GM12878 (cell line): ENCODE measurements at regions not wholly inside any gene's neighbourhood (a gene's known extent, or its start where the extent isn't known, plus 50 kb on each side); places are given as distances from the start of the nearest gene placed in this dataset.

Experiments
- ATAC-seq: fragments of 200-7000 bp; cut with Tn5 transposase; 3 replicates; pipeline ENCODE4 v1.9.1; 2020; ENCODE audit warnings: mild to moderate bottlenecking, moderate library complexity
- BruUV-seq: library from RNA; stranded (reverse); fragments of 400-500 nt; replicated peaks from 2 replicates; lab custom pipeline; 2021; lab: Mats Ljungman, UMichigan
- CTCF ChIA-PET: fragments of 300-600 bp; sonication (Branson Sonifier 250); formaldehyde crosslinking; extraction: SDS; loops from one replicate; lab custom pipeline; 2021; ENCODE audit warnings: inconsistent platforms; lab: Yijun Ruan, JAX
- POLR2A ChIA-PET: fragments of 350-600 bp; formaldehyde crosslinking; extraction: SDS; loops from one replicate; lab custom pipeline; 2021; ENCODE audit warnings: inconsistent platforms; lab: Charles Lee
- RAD21 ChIA-PET: fragments of 300-600 bp; sonication (Branson Sonifier 250); formaldehyde crosslinking; loops from one replicate; lab custom pipeline; 2023; ENCODE audit warnings: antibody characterized with exemption; ENCODE audit not compliant: unreplicated experiment; lab: Charles Lee
- SMC1A ChIA-PET: fragments of 300-600 bp; sonication (Branson Sonifier 250); formaldehyde crosslinking; loops from one replicate; lab custom pipeline; 2023; ENCODE audit not compliant: unreplicated experiment, uncharacterized antibody; lab: Charles Lee
- DNase-seq: peaks from one replicate; pipeline ENCODE4 v3.0.0-alpha.2; 2011; ENCODE audit warnings: low read depth, low spot score
- FAIRE-seq: peaks from 3 replicates; lab custom pipeline; 2011; peaks lifted over from hg19 to GRCh38; lab: Jason Lieb, UNC
- H2AFZ ChIP-seq: 2 replicates; pipeline ENCODE4 v1.6.0; 2011; ENCODE audit warnings: low read depth, low read length, control low read depth; ENCODE audit not compliant: control insufficient read depth
- H3K27ac ChIP-seq: 2 replicates; pipeline ENCODE4 v1.5.1; 2011; ENCODE audit warnings: control low read depth; ENCODE audit not compliant: control insufficient read depth, insufficient read depth
- H3K27me3 ChIP-seq, 2 experiments: replicated peaks in 1 of 2; 2 replicates each; pipeline versions ENCODE4 v1.6.0 to v1.6.1; 2011; ENCODE audit warnings: low read length in 1 of 2; ENCODE audit not compliant: control insufficient read depth in 2 of 2, insufficient read depth in 2 of 2
- H3K36me3 ChIP-seq, 2 experiments: 2 replicates each; pipeline ENCODE4 v1.5.1; 2011; ENCODE audit warnings: low read length in 1 of 2; ENCODE audit not compliant: control insufficient read depth in 2 of 2, insufficient read depth in 2 of 2
- H3K4me1 ChIP-seq: 2 replicates; pipeline ENCODE4 v1.6.1; 2011; ENCODE audit warnings: mild to moderate bottlenecking, low read length, moderate library complexity, mixed read lengths; ENCODE audit not compliant: control insufficient read depth, insufficient read depth
- H3K4me2 ChIP-seq: 2 replicates; pipeline ENCODE4 v1.6.0; 2011; ENCODE audit warnings: control low read depth; ENCODE audit not compliant: control insufficient read depth, insufficient read depth
- H3K4me3 ChIP-seq: fragments of 200-600 bp; sonication (generic); 2 replicates; pipeline ENCODE4 v1.5.1; 2016
- H3K79me2 ChIP-seq: 2 replicates; pipeline ENCODE4 v1.6.0; 2011; ENCODE audit warnings: low read length; ENCODE audit not compliant: control insufficient read depth, insufficient read depth
- H3K9ac ChIP-seq: 2 replicates; pipeline ENCODE4 v1.8.0; 2011; ENCODE audit warnings: low read length, control low read depth, mixed read lengths; ENCODE audit not compliant: control insufficient read depth, insufficient read depth
- H3K9me3 ChIP-seq: replicated peaks from 3 replicates; pipeline ENCODE4 v1.5.1; 2011; ENCODE audit warnings: mild to moderate bottlenecking, low read length; ENCODE audit not compliant: control insufficient read depth, insufficient read depth
- H4K20me1 ChIP-seq: 2 replicates; pipeline ENCODE4 v1.6.0; 2011; ENCODE audit not compliant: control insufficient read depth, insufficient read depth
- JUNB ChIP-seq: IDR thresholded peaks from 2 replicates; pipeline ENCODE4 v1.6.1; 2016; ENCODE audit warnings: antibody characterized with exemption, mild to moderate bottlenecking
- KLF5 ChIP-seq: fragments of 450-650 bp; IDR thresholded peaks from 2 replicates; pipeline ENCODE4 v1.6.1; 2014; ENCODE audit warnings: mild to moderate bottlenecking; ENCODE audit not compliant: partially characterized antibody
- MAX ChIP-seq: IDR thresholded peaks from 2 replicates; pipeline ENCODE4 v1.6.1; 2012; ENCODE audit warnings: low read depth, low read length, improper control_type of control experiment
- MTA2 ChIP-seq: fragments of 450-650 bp; IDR thresholded peaks from 2 replicates; pipeline ENCODE4 v1.6.1; 2016; ENCODE audit warnings: low read depth, mild to moderate bottlenecking, moderate library complexity
- NFYB ChIP-seq: IDR thresholded peaks from 2 replicates; pipeline ENCODE4 v1.6.1; 2011; ENCODE audit warnings: low read depth, mild to moderate bottlenecking, low read length, improper control_type of control experiment, moderate library complexity; ENCODE audit not compliant: insufficient read depth
- NR2C1 ChIP-seq: fragments of 450-650 bp; IDR thresholded peaks from 2 replicates; pipeline ENCODE4 v1.6.1; 2017; ENCODE audit warnings: antibody characterized with exemption, mild to moderate bottlenecking, moderate library complexity
- SIX5 ChIP-seq: IDR thresholded peaks from 2 replicates; pipeline ENCODE4 v1.6.1; 2011; ENCODE audit warnings: mild to moderate bottlenecking, low read depth, low read length, moderate library complexity; ENCODE audit not compliant: severe bottlenecking
- YBX1 ChIP-seq: fragments of 450-650 bp; IDR thresholded peaks from 2 replicates; pipeline ENCODE4 v1.6.1; 2016; ENCODE audit warnings: antibody characterized with exemption
- ZNF24 ChIP-seq: fragments of 450-650 bp; IDR thresholded peaks from 2 replicates; pipeline ENCODE4 v1.6.1; 2017; ENCODE audit warnings: antibody characterized with exemption, mild to moderate bottlenecking
- ZNF622 ChIP-seq: fragments of 450-650 bp; IDR thresholded peaks from 2 replicates; pipeline ENCODE4 v1.6.1; 2017; ENCODE audit warnings: mild to moderate bottlenecking, inconsistent platforms
- WGBS: methylation state at CpG from one replicate; pipeline ENCODE4 v1.1.6; 2016; ENCODE audit warnings: low lambda C conversion rate; ENCODE audit not compliant: insufficient replicate concordance, insufficient coverage; ENCODE audit errors: missing lambda C conversion rate; 5-methylcytosine and 5-hydroxymethylcytosine counted together
- in situ Hi-C: fragments of 300-500 bp; cut with MboI; formaldehyde crosslinking; loops from 9 replicates; pipeline ENCODE4 v1.14.3; 2018; ENCODE audit warnings: mixed read lengths
- intact Hi-C: fragments of 100-400 bp; cut with micrococcal nuclease; formaldehyde crosslinking; loops from one replicate; pipeline ENCODE4 v1.14.2; 2022; ENCODE audit not compliant: unreplicated experiment
- TF ChIP-seq, protein P1 (sequence below): fragments of 450-650 bp; formaldehyde crosslinking; IDR thresholded peaks from 2 replicates; pipeline ENCODE4 v1.5.0; 2022; ENCODE audit warnings: mild to moderate bottlenecking, missing genetic modification characterization
- TF ChIP-seq, protein P2 (sequence below): fragments of 450-650 bp; IDR thresholded peaks from 2 replicates; pipeline ENCODE4 v1.6.1; 2016; ENCODE audit warnings: mild to moderate bottlenecking
- TF ChIP-seq, protein P3 (sequence below): IDR thresholded peaks from 2 replicates; pipeline ENCODE4 v1.6.1; 2012; ENCODE audit warnings: low read depth, low read length, improper control_type of control experiment
- TF ChIP-seq, protein P4 (sequence below): fragments of 450-650 bp; conservative IDR thresholded peaks from 2 replicates; pipeline ENCODE4 v1.6.1; 2017; ENCODE audit warnings: mild to moderate bottlenecking, moderate library complexity

DNA sequence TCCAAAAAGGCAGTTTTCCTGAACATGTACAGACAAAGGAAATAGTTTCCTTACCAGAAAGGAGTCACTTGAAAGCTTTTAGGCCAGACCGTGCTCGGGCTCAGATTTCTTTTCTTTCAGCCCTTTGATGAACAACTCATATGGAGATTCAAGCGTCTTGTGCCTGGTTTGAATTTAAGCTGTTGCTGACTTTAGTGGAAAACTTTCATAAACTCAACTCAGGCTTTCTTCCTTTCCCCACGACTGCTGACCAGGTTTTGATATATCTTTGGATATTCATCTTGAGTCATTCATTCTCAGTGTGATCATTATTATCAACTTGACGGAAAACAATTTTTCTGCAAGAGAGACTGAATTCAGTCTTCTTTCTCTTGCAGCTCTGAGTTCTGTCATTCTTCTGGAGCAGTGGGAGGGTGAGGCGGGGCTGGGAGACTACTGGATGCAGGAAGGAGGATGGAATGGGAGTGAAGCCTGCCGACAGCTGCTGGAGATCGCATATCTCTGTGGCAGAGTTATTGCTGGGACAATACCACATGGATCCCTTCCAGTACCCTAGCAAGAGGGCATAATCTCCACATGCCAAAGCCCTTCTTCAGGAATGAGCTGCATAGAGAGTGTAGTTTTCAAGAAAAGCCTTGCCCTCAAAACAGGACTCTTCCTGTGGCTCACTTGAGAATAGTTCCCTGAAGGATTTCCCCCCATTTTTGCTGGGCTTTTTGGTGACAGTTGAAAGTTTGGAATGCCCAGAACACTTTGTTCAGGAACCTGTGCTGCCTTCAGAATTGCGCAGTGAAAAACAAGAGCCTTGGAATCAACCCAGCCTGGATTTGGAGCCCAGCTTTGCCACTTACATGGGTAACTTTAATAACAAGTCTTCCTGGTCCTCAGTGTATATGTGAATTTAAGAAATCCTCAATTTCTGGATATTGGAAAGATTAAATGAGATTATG is 364.4 kb downstream of the ZNF521 start (continued):
- TF ChIP-seq, protein P1, sequence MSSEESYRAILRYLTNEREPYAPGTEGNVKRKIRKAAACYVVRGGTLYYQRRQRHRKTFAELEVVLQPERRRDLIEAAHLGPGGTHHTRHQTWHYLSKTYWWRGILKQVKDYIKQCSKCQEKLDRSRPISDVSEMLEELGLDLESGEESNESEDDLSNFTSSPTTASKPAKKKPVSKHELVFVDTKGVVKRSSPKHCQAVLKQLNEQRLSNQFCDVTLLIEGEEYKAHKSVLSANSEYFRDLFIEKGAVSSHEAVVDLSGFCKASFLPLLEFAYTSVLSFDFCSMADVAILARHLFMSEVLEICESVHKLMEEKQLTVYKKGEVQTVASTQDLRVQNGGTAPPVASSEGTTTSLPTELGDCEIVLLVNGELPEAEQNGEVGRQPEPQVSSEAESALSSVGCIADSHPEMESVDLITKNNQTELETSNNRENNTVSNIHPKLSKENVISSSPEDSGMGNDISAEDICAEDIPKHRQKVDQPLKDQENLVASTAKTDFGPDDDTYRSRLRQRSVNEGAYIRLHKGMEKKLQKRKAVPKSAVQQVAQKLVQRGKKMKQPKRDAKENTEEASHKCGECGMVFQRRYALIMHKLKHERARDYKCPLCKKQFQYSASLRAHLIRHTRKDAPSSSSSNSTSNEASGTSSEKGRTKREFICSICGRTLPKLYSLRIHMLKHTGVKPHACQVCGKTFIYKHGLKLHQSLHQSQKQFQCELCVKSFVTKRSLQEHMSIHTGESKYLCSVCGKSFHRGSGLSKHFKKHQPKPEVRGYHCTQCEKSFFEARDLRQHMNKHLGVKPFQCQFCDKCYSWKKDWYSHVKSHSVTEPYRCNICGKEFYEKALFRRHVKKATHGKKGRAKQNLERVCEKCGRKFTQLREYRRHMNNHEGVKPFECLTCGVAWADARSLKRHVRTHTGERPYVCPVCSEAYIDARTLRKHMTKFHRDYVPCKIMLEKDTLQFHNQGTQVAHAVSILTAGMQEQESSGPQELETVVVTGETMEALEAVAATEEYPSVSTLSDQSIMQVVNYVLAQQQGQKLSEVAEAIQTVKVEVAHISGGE (CRISPR knock-in tag) = no peak
- TF ChIP-seq ZNF24 = no peak
- no peak for TF ChIP-seq MAX
- no peak for TF ChIP-seq NFYB
- no peak for TF ChIP-seq YBX1

GRCh38 chr18:24988253-24988840 is 363.6 kb downstream of the ZNF521 start:
- H3K4me2 ChIP-seq = no peak overlapping the region
- H3K79me2 ChIP-seq = no peaks in the 10 kb centered on the region
- SMC1A ChIA-PET = no interaction called here
- no peak overlapping the region for H3K4me3 ChIP-seq
- H3K4me1 ChIP-seq = no peaks in the 10 kb centered on the region; the same call in 1 of the 2 replicates
- RAD21 ChIA-PET = no interaction called here
- FAIRE-seq (no peak), DNase-seq (no peak), ATAC-seq (no peak)
- CTCF ChIA-PET = no interaction called here
- no peak overlapping the region for H3K9ac ChIP-seq
- in situ Hi-C loops = no loop called here
- H4K20me1 ChIP-seq = no peaks in the 10 kb centered on the region
- H2AFZ ChIP-seq = no peak overlapping the region
- no peaks in the 10 kb centered on the region for H3K27me3 ChIP-seq
- no peak overlapping the region for H3K27ac ChIP-seq
- 20% methylated on average over 7 of the region's 7 CpGs for WGBS
- intact Hi-C loops = no loop called here
- POLR2A ChIA-PET = no interaction called here
- no peaks in the 10 kb centered on the region for H3K36me3 ChIP-seq
- no peaks in the 10 kb centered on the region for H3K9me3 ChIP-seq
- no TSS peak for BruUV-seq
- no peak for TF ChIP-seq JUNB
- TF ChIP-seq SIX5 = no peak
- TF ChIP-seq, protein P2, sequence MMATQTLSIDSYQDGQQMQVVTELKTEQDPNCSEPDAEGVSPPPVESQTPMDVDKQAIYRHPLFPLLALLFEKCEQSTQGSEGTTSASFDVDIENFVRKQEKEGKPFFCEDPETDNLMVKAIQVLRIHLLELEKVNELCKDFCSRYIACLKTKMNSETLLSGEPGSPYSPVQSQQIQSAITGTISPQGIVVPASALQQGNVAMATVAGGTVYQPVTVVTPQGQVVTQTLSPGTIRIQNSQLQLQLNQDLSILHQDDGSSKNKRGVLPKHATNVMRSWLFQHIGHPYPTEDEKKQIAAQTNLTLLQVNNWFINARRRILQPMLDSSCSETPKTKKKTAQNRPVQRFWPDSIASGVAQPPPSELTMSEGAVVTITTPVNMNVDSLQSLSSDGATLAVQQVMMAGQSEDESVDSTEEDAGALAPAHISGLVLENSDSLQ = no peak
- TF ChIP-seq, protein P3, sequence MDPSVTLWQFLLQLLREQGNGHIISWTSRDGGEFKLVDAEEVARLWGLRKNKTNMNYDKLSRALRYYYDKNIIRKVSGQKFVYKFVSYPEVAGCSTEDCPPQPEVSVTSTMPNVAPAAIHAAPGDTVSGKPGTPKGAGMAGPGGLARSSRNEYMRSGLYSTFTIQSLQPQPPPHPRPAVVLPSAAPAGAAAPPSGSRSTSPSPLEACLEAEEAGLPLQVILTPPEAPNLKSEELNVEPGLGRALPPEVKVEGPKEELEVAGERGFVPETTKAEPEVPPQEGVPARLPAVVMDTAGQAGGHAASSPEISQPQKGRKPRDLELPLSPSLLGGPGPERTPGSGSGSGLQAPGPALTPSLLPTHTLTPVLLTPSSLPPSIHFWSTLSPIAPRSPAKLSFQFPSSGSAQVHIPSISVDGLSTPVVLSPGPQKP = no peak
- no peak for TF ChIP-seq ZNF622
- TF ChIP-seq, protein P4, sequence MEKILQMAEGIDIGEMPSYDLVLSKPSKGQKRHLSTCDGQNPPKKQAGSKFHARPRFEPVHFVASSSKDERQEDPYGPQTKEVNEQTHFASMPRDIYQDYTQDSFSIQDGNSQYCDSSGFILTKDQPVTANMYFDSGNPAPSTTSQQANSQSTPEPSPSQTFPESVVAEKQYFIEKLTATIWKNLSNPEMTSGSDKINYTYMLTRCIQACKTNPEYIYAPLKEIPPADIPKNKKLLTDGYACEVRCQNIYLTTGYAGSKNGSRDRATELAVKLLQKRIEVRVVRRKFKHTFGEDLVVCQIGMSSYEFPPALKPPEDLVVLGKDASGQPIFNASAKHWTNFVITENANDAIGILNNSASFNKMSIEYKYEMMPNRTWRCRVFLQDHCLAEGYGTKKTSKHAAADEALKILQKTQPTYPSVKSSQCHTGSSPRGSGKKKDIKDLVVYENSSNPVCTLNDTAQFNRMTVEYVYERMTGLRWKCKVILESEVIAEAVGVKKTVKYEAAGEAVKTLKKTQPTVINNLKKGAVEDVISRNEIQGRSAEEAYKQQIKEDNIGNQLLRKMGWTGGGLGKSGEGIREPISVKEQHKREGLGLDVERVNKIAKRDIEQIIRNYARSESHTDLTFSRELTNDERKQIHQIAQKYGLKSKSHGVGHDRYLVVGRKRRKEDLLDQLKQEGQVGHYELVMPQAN = no peak
- TF ChIP-seq KLF5 = no peak
- TF ChIP-seq MTA2 = no peak
- no peak for TF ChIP-seq NR2C1
